ENCODE measurements at regions not wholly inside any gene's neighbourhood (a gene's known extent, or its start where the extent isn't known, plus 50 kb on each side); places are given as distances from the start of the nearest gene placed in this dataset.

GRCh38 chr7:124667312-124668153, 98.1 kb downstream of the GPR37 start:
- no TSS peak for BruUV-seq (replicated peaks)
- H2AFZ ChIP-seq (ENCODE audit: low read length), result no peak overlapping the region
- H3K4me3 ChIP-seq (replicated peaks in 1 of 3; ENCODE audit: insufficient read depth in 1 of 3, low read depth in 2 of 3, low read length in 3 of 3), result no peak overlapping the region
- H3K9ac ChIP-seq (ENCODE audit: insufficient read depth, low read depth, low read length), result no peak overlapping the region
- H3K4me1 ChIP-seq (ENCODE audit: insufficient read depth, low read length), result no peaks in the 10 kb centered on the region
- ATAC-seq (no peak), FAIRE-seq (no peak), DNase-seq (ENCODE audit: low spot score) (no peak)
- 4% methylated on average over 9 of the region's 9 CpGs for WGBS (ENCODE audit: low lambda C conversion rate)
- TF ChIP-seq TMF1 (CRISPR knock-in tag; IDR thresholded peaks at IDR 0.05; ENCODE audit: low read depth) (no peak), BATF2 (CRISPR knock-in tag; IDR thresholded peaks at IDR 0.05) (no peak), SOX13 (IDR thresholded peaks at IDR 0.05) (no peak), SOX13 (CRISPR knock-in tag; conservative IDR thresholded peaks at IDR 0.05 in 1 of 2, IDR thresholded peaks at IDR 0.05 in 1 of 2) (no peak), ZNF691 (CRISPR knock-in tag; IDR thresholded peaks at IDR 0.05; ENCODE audit: borderline replicate concordance, low read depth) (no peak), ATF6 (CRISPR knock-in tag; conservative IDR thresholded peaks at IDR 0.05) (no peak), MEIS2 (CRISPR knock-in tag; IDR thresholded peaks at IDR 0.05) (no peak)
- no peaks in the 10 kb centered on the region for H3K36me3 ChIP-seq (replicated peaks in 1 of 2; ENCODE audit: control insufficient read depth in 1 of 2, insufficient read depth in 2 of 2, low read length in 2 of 2)
- no peaks in the 10 kb centered on the region for H4K20me1 ChIP-seq (ENCODE audit: insufficient read depth, low read length)
- no peaks in the 10 kb centered on the region for H3K27me3 ChIP-seq (ENCODE audit: control insufficient read depth in 1 of 2, insufficient read depth in 2 of 2, low read length in 2 of 2)
- intact Hi-C loops (cut with micrococcal nuclease; ENCODE audit: unreplicated experiment) (no loop called here), in situ Hi-C loops (cut with HindIII; ENCODE audit: extremely low pct_ligation_motif_present, low pct_unique_long_range_greater_than_20kb) (no loop called here)
- no peak overlapping the region for H3K4me2 ChIP-seq (ENCODE audit: low read depth, low read length)
- H3K9me3 ChIP-seq (ENCODE audit: low read length), result no peaks in the 10 kb centered on the region
- ChIA-PET POLR2A (no interaction called here), CTCF (ENCODE audit: low intra/inter-chr PET ratio, low total read pairs) (no interaction called here)
- H3K27ac ChIP-seq (ENCODE audit: extremely low read length, insufficient read depth, low read length), result no peak overlapping the region
- H3K79me2 ChIP-seq (ENCODE audit: insufficient read depth, low read length), result no peaks in the 10 kb centered on the region
